ENCODE measurements at regions not wholly inside any gene's neighbourhood (a gene's known extent, or its start where the extent isn't known, plus 50 kb on each side); places are given as distances from the start of the nearest gene placed in this dataset.

GRCh38 chr1:238982736-238983135 lies 403.6 kb upstream of the CHRM3 start:
- no peak for TF ChIP-seq CTCF (IDR thresholded peaks at IDR 0.05; ENCODE audit: insufficient read depth, low read depth, low read length)
- TF ChIP-seq EZH2 (IDR thresholded peaks at IDR 0.05; ENCODE audit: insufficient read depth, low read length), result no peak

Measured in astrocyte (in vitro differentiated cells and primary cell).